WTC11 (cell line): ENCODE measurements at regions not wholly inside any gene's neighbourhood (a gene's known extent, or its start where the extent isn't known, plus 50 kb on each side); places are given as distances from the start of the nearest gene placed in this dataset.

ENCODE experiments used
- ATAC-seq: fragments of 200-7000 bp; cut with Tn5 transposase; 2 replicates; pipeline ENCODE4 v1.10.0; 2021; ENCODE audit warnings: mild to moderate bottlenecking, moderate library complexity
- CTCF ChIA-PET: fragments of 300-600 bp; sonication (Branson Sonifier 250); formaldehyde crosslinking; loops from one replicate; lab custom pipeline; 2021; ENCODE audit warnings: antibody characterized with exemption; lab: Charles Lee
- POLR2A ChIA-PET: fragments of 350-600 bp; sonication (Branson Sonifier 250); formaldehyde crosslinking; loops from one replicate; lab custom pipeline; 2021; ENCODE audit warnings: antibody characterized with exemption; lab: Charles Lee
- DNase-seq: peaks from one replicate; pipeline ENCODE4 v3.0.0; 2021; ENCODE audit warnings: low spot score
- H3K27ac Mint-ChIP-seq: 2 replicates; pipeline ENCODE4 v1.8.0; 2021; ENCODE audit warnings: mixed read lengths
- H3K27me3 Mint-ChIP-seq: 2 replicates; pipeline ENCODE4 v1.8.0; 2021; ENCODE audit warnings: low read depth, mild to moderate bottlenecking, moderate library complexity, mixed read lengths
- H3K36me3 Mint-ChIP-seq: 2 replicates; pipeline ENCODE4 v1.8.0; 2021; ENCODE audit warnings: mixed read lengths
- H3K4me1 Mint-ChIP-seq: 2 replicates; pipeline ENCODE4 v1.8.0; 2022; ENCODE audit warnings: mixed read lengths
- H3K4me3 Mint-ChIP-seq: 2 replicates; pipeline ENCODE4 v1.8.0; 2021; ENCODE audit warnings: mild to moderate bottlenecking, moderate library complexity, mixed read lengths
- H3K9me3 Mint-ChIP-seq: 2 replicates; pipeline ENCODE4 v1.8.0; 2021; ENCODE audit warnings: mixed read lengths
- ATF1 ChIP-seq: sonication (generic); formaldehyde crosslinking; IDR thresholded peaks from 2 replicates; pipeline ENCODE4 v1.8.1; 2023; ENCODE audit warnings: mild to moderate bottlenecking, moderate library complexity, missing genetic modification reagents
- ATF3 ChIP-seq: sonication (generic); formaldehyde crosslinking; conservative IDR thresholded peaks from 2 replicates; pipeline ENCODE4 v1.8.1; 2022; ENCODE audit warnings: mild to moderate bottlenecking, missing genetic modification reagents
- CBFB ChIP-seq: sonication (generic); formaldehyde crosslinking; IDR thresholded peaks from 2 replicates; pipeline ENCODE4 v1.8.1; 2022; ENCODE audit warnings: mild to moderate bottlenecking, low read depth, missing genetic modification reagents
- CREB1 ChIP-seq: sonication (generic); formaldehyde crosslinking; IDR thresholded peaks from 2 replicates; pipeline ENCODE4 v1.8.0; 2023; ENCODE audit warnings: mild to moderate bottlenecking, missing genetic modification reagents
- E2F1 ChIP-seq: sonication (generic); formaldehyde crosslinking; IDR thresholded peaks from 2 replicates; pipeline ENCODE4 v1.8.0; 2022; ENCODE audit warnings: mild to moderate bottlenecking, missing genetic modification reagents
- ELF4 ChIP-seq: sonication (generic); formaldehyde crosslinking; IDR thresholded peaks from 2 replicates; pipeline ENCODE4 v1.8.1; 2022; ENCODE audit warnings: low read depth, mild to moderate bottlenecking, moderate library complexity, missing genetic modification reagents
- FOXK1 ChIP-seq: sonication (generic); formaldehyde crosslinking; IDR thresholded peaks from 2 replicates; pipeline ENCODE4 v1.8.0; 2022; ENCODE audit warnings: mild to moderate bottlenecking, moderate library complexity, missing genetic modification reagents
- FOXP1 ChIP-seq: sonication (generic); formaldehyde crosslinking; IDR thresholded peaks from 2 replicates; pipeline ENCODE4 v1.8.0; 2022; ENCODE audit warnings: missing genetic modification reagents, mild to moderate bottlenecking, moderate library complexity, borderline replicate concordance
- GRHL2 ChIP-seq: fragments of 250-450 bp; sonication (Bioruptor Pico); IDR thresholded peaks from 2 replicates; pipeline ENCODE4 v1.8.0; 2022; ENCODE audit warnings: mild to moderate bottlenecking, moderate library complexity; ENCODE audit not compliant: insufficient replicate concordance, severe bottlenecking
- IRF2 ChIP-seq: sonication (generic); formaldehyde crosslinking; IDR thresholded peaks from 2 replicates; pipeline ENCODE4 v1.8.0; 2022; ENCODE audit warnings: low read depth, missing genetic modification reagents, borderline replicate concordance
- NFE2L1 ChIP-seq: sonication (generic); formaldehyde crosslinking; IDR thresholded peaks from 2 replicates; pipeline ENCODE4 v1.8.1; 2023; ENCODE audit warnings: missing genetic modification reagents
- NFYB ChIP-seq: sonication (generic); formaldehyde crosslinking; conservative IDR thresholded peaks from 2 replicates; pipeline ENCODE4 v1.8.0; 2022; ENCODE audit warnings: low read depth, missing genetic modification reagents
- NR2C2 ChIP-seq: sonication (generic); formaldehyde crosslinking; IDR thresholded peaks from 2 replicates; pipeline ENCODE4 v1.8.0; 2022; ENCODE audit warnings: mild to moderate bottlenecking, missing genetic modification reagents
- SMAD4 ChIP-seq: sonication (generic); formaldehyde crosslinking; IDR thresholded peaks from 2 replicates; pipeline ENCODE4 v1.8.0; 2022; ENCODE audit warnings: mild to moderate bottlenecking, missing genetic modification reagents
- TEAD4 ChIP-seq: sonication (generic); formaldehyde crosslinking; IDR thresholded peaks from 2 replicates; pipeline ENCODE4 v1.8.0; 2022; ENCODE audit warnings: mild to moderate bottlenecking, missing genetic modification reagents
- ZBTB21 ChIP-seq: sonication (generic); formaldehyde crosslinking; IDR thresholded peaks from 2 replicates; pipeline ENCODE4 v1.8.1; 2023; ENCODE audit warnings: mild to moderate bottlenecking, missing genetic modification reagents, borderline replicate concordance
- ZNF263 ChIP-seq: sonication (generic); formaldehyde crosslinking; IDR thresholded peaks from 2 replicates; pipeline ENCODE4 v1.8.1; 2022; ENCODE audit warnings: low read depth, mild to moderate bottlenecking, moderate library complexity, missing genetic modification reagents
- ZNF396 ChIP-seq: fragments of 250-450 bp; sonication (Bioruptor Pico); IDR thresholded peaks from 2 replicates; pipeline ENCODE4 v1.8.0; 2021; ENCODE audit warnings: mild to moderate bottlenecking, moderate library complexity, borderline replicate concordance
- TF ChIP-seq, protein P1 (sequence below): fragments of 200-600 bp; IDR thresholded peaks from 2 replicates; pipeline ENCODE4 v1.8.0; 2022; ENCODE audit warnings: antibody characterized with exemption
- TF ChIP-seq, protein P2 (sequence below): sonication (generic); formaldehyde crosslinking; IDR thresholded peaks from 2 replicates; pipeline ENCODE4 v1.8.0; 2022; ENCODE audit warnings: mild to moderate bottlenecking, missing genetic modification reagents
- TF ChIP-seq, protein P3 (sequence below): fragments of 250-450 bp; sonication (Bioruptor Pico); IDR thresholded peaks from 2 replicates; pipeline ENCODE4 v2.1.2; 2022; ENCODE audit warnings: mild to moderate bottlenecking, moderate library complexity
- TF ChIP-seq, protein P4 (sequence below): fragments of 250-450 bp; sonication (Bioruptor Pico); IDR thresholded peaks from 2 replicates; pipeline ENCODE4 v1.9.0; 2021; ENCODE audit warnings: mild to moderate bottlenecking
- TF ChIP-seq, protein P5 (sequence below): sonication (generic); formaldehyde crosslinking; IDR thresholded peaks from 2 replicates; pipeline ENCODE4 v1.8.0; 2022; ENCODE audit warnings: missing genetic modification reagents

- TF ChIP-seq ELF4 (CRISPR knock-in tag) = no peak
- no peak for TF ChIP-seq NR2C2 (CRISPR knock-in tag)
- no peak for TF ChIP-seq CREB1 (CRISPR knock-in tag)
- TF ChIP-seq IRF2 (CRISPR knock-in tag) = no peak
- no peak for TF ChIP-seq FOXK1 (CRISPR knock-in tag)
- TF ChIP-seq ZNF396 (CRISPR knock-in tag) = no peak
- TF ChIP-seq, protein P1, sequence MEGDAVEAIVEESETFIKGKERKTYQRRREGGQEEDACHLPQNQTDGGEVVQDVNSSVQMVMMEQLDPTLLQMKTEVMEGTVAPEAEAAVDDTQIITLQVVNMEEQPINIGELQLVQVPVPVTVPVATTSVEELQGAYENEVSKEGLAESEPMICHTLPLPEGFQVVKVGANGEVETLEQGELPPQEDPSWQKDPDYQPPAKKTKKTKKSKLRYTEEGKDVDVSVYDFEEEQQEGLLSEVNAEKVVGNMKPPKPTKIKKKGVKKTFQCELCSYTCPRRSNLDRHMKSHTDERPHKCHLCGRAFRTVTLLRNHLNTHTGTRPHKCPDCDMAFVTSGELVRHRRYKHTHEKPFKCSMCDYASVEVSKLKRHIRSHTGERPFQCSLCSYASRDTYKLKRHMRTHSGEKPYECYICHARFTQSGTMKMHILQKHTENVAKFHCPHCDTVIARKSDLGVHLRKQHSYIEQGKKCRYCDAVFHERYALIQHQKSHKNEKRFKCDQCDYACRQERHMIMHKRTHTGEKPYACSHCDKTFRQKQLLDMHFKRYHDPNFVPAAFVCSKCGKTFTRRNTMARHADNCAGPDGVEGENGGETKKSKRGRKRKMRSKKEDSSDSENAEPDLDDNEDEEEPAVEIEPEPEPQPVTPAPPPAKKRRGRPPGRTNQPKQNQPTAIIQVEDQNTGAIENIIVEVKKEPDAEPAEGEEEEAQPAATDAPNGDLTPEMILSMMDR = no peak
- TF ChIP-seq ZBTB21 (CRISPR knock-in tag) = no peak
- ChIA-PET POLR2A (interaction anchor here (1.2 kb wide), 1 partner anchor 321 kb away, joined by 6 read pairs; the partner anchor contains the start of gene BTG1), CTCF (interaction anchor here (1.5 kb wide), 1 partner anchor 1084 kb away, joined by 3 read pairs; no protein-coding TSS in a partner anchor)
- Mint-ChIP-seq H3K4me3 (no peak overlapping the region; the same call in 1 of the 2 replicates), H3K36me3 (no peaks in the 10 kb centered on the region), H3K4me1 (peaks cover 58% of the 10 kb centered on the region), H3K27ac (peak overlapping the region; percentile 94), H3K9me3 (no peaks in the 10 kb centered on the region), H3K27me3 (no peaks in the 10 kb centered on the region)
- no peak for DNase-seq
- 0 out of 2 replicates have a peak, but pooled peaks have one; percentile 10 for ATAC-seq
Measured at GRCh38 chr12:92465786-92466295, 236.9 kb upstream of the PLEKHG7 start.

DNA sequence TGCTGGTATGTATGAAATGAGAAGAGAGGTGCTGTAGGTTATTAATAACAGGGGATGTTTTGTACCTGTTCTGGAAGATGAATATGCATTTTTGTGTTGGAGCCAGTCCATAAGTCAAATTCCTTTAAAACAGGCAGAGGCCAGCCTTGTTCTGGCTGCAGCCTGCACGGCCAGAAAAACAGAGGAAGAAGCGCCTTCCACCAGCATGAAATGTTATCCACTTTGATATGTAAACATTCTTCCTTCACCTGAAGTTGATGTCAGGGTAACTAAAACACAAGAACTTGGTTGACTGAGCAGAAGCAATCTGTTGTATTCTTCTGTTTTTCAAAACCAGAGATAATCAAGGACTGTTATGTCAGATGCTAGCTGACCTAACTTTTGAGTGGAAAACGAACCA lies 237.9 kb upstream of the PLEKHG7 start:
- CTCF ChIA-PET = no interaction called here
- no peak overlapping the region for H3K4me3 Mint-ChIP-seq
- DNase-seq = no peak
- H3K36me3 Mint-ChIP-seq = no peaks in the 10 kb centered on the region
- TF ChIP-seq ZNF263 (CRISPR knock-in tag) = no peak
- TF ChIP-seq, all 79 proteins: peak for 0
- POLR2A ChIA-PET = no interaction called here
- no peak for ATAC-seq
- Mint-ChIP-seq H3K9me3 (peaks cover 3% of the 10 kb centered on the region), H3K4me1 (peaks cover 55% of the 10 kb centered on the region), H3K27me3 (no peaks in the 10 kb centered on the region), H3K27ac (peak overlapping the region; percentile 94)

DNA sequence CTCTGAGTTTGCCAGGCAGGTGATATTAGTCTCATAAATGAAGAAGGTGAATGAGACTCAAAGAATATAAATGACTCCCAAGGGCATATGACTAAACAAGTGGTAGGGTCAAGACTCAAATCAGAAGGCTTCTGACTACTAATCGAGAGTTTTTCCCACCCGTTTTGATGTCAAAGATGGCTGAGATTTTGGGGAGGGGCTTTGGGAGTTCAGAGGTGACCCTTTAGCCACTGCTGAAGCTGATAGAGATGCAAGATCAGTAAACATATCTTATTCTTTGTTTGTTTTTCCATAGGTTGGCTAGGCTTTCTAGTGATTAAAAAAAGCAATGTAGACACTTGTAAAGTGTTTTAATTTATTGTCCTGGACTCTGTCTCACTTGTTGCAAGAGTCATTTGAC lies 239.6 kb upstream of the PLEKHG7 start:
- Mint-ChIP-seq H3K4me1 (peaks cover 57% of the 10 kb centered on the region), H3K4me3 (no peak overlapping the region), H3K27ac (no peak overlapping the region), H3K36me3 (peaks cover 2% of the 10 kb centered on the region; the same call in 1 of the 2 replicates), H3K9me3 (peaks cover 12% of the 10 kb centered on the region), H3K27me3 (no peaks in the 10 kb centered on the region)
- ChIA-PET CTCF (no interaction called here), POLR2A (no interaction called here)
- DNase-seq (no peak), ATAC-seq (no peak)
- TF ChIP-seq IRF2 (CRISPR knock-in tag) (no peak), GRHL2 (CRISPR knock-in tag) (no peak), NFE2L1 (CRISPR knock-in tag) (no peak), NFYB (CRISPR knock-in tag) (no peak), E2F1 (CRISPR knock-in tag) (no peak), CBFB (CRISPR knock-in tag) (no peak), ATF3 (CRISPR knock-in tag) (no peak), ATF1 (CRISPR knock-in tag) (no peak), SMAD4 (CRISPR knock-in tag) (no peak), ZBTB21 (CRISPR knock-in tag) (no peak), TEAD4 (CRISPR knock-in tag) (no peak), FOXP1 (CRISPR knock-in tag) (no peak)
- TF ChIP-seq, protein P2, sequence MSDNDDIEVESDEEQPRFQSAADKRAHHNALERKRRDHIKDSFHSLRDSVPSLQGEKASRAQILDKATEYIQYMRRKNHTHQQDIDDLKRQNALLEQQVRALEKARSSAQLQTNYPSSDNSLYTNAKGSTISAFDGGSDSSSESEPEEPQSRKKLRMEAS (CRISPR knock-in tag) = no peak
- TF ChIP-seq, protein P3, sequence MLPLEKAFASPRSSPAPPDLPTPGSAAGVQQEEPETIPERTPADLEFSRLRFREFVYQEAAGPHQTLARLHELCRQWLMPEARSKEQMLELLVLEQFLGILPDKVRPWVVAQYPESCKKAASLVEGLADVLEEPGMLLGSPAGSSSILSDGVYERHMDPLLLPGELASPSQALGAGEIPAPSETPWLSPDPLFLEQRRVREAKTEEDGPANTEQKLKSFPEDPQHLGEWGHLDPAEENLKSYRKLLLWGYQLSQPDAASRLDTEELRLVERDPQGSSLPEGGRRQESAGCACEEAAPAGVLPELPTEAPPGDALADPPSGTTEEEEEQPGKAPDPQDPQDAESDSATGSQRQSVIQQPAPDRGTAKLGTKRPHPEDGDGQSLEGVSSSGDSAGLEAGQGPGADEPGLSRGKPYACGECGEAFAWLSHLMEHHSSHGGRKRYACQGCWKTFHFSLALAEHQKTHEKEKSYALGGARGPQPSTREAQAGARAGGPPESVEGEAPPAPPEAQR (CRISPR knock-in tag) = no peak
- TF ChIP-seq, protein P4, sequence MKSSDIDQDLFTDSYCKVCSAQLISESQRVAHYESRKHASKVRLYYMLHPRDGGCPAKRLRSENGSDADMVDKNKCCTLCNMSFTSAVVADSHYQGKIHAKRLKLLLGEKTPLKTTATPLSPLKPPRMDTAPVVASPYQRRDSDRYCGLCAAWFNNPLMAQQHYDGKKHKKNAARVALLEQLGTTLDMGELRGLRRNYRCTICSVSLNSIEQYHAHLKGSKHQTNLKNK = no peak
- TF ChIP-seq, protein P5, sequence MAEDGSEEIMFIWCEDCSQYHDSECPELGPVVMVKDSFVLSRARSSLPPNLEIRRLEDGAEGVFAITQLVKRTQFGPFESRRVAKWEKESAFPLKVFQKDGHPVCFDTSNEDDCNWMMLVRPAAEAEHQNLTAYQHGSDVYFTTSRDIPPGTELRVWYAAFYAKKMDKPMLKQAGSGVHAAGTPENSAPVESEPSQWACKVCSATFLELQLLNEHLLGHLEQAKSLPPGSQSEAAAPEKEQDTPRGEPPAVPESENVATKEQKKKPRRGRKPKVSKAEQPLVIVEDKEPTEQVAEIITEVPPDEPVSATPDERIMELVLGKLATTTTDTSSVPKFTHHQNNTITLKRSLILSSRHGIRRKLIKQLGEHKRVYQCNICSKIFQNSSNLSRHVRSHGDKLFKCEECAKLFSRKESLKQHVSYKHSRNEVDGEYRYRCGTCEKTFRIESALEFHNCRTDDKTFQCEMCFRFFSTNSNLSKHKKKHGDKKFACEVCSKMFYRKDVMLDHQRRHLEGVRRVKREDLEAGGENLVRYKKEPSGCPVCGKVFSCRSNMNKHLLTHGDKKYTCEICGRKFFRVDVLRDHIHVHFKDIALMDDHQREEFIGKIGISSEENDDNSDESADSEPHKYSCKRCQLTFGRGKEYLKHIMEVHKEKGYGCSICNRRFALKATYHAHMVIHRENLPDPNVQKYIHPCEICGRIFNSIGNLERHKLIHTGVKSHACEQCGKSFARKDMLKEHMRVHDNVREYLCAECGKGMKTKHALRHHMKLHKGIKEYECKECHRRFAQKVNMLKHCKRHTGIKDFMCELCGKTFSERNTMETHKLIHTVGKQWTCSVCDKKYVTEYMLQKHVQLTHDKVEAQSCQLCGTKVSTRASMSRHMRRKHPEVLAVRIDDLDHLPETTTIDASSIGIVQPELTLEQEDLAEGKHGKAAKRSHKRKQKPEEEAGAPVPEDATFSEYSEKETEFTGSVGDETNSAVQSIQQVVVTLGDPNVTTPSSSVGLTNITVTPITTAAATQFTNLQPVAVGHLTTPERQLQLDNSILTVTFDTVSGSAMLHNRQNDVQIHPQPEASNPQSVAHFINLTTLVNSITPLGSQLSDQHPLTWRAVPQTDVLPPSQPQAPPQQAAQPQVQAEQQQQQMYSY (CRISPR knock-in tag) = no peak
